ENCODE measurements at regions not wholly inside any gene's neighbourhood (a gene's known extent, or its start where the extent isn't known, plus 50 kb on each side); places are given as distances from the start of the nearest gene placed in this dataset.

- DNase-seq: no peak
These were observed 1031.2 kb downstream of the BRD1 start for GRCh38 chr22:48796310-48797015.

- DNase-seq: no peak
These were observed 1032.0 kb downstream of the BRD1 start for GRCh38 chr22:48795664-48796063.

GRCh38 chr22:48794906-48795305 lies 1032.8 kb downstream of the BRD1 start:
- no peak for DNase-seq

GRCh38 chr22:48793949-48794348 lies 1033.7 kb downstream of the BRD1 start:
- DNase-seq: no peak

GRCh38 chr22:48786679-48786996 lies 1041.0 kb downstream of the BRD1 start:
- no peak for DNase-seq

- no peak for DNase-seq
These were observed 1041.6 kb downstream of the BRD1 start for GRCh38 chr22:48785792-48786678.

- DNase-seq: no peak
These were observed 1042.8 kb downstream of the BRD1 start for GRCh38 chr22:48784701-48785503.

GRCh38 chr22:48783821-48784266 lies 1043.8 kb downstream of the BRD1 start:
- no peak for DNase-seq

- peak in 8 of 56 donors; percentile 6 to 23 (median 12) for DNase-seq
These were observed 1044.7 kb downstream of the BRD1 start for GRCh38 chr22:48782811-48783511.

- no peak for DNase-seq
These were observed 1045.3 kb downstream of the BRD1 start for GRCh38 chr22:48782326-48782725.

GRCh38 chr22:48781868-48782267 lies 1045.8 kb downstream of the BRD1 start:
- no peak for DNase-seq

- no peak for DNase-seq
These were observed 1046.3 kb downstream of the BRD1 start for GRCh38 chr22:48781391-48781790.

- DNase-seq: no peak
These were observed 1046.9 kb downstream of the BRD1 start for GRCh38 chr22:48780597-48781277.

GRCh38 chr22:48779661-48780596 lies 1047.7 kb downstream of the BRD1 start:
- no peak for DNase-seq

GRCh38 chr22:48779211-48779643 lies 1048.4 kb downstream of the BRD1 start:
- DNase-seq: no peak

GRCh38 chr22:48778308-48779195 lies 1049.1 kb downstream of the BRD1 start:
- DNase-seq: no peak

- no peak for DNase-seq
These were observed 1055.3 kb downstream of the BRD1 start for GRCh38 chr22:48772286-48772907.

GRCh38 chr22:48765595-48765994 lies 1062.1 kb downstream of the BRD1 start:
- DNase-seq: no peak
